ENCODE measurements at regions not wholly inside any gene's neighbourhood (a gene's known extent, or its start where the extent isn't known, plus 50 kb on each side); places are given as distances from the start of the nearest gene placed in this dataset.
A peak's percentile ranks its signal among the peaks of the same experiment; 100 is the strongest.

GRCh38 chr16:48892893-48893292 lies 282.9 kb upstream of the N4BP1 start:
- no peak for DNase-seq (ENCODE audit: low spot score)

- DNase-seq (ENCODE audit: low spot score), result no peak
Observed at GRCh38 chr16:48887646-48888210, 277.7 kb upstream of the N4BP1 start.

- DNase-seq (ENCODE audit: low spot score), result no peak
Observed at GRCh38 chr16:48885471-48885870, 275.5 kb upstream of the N4BP1 start.

- DNase-seq (ENCODE audit: low spot score), result no peak
Observed at GRCh38 chr16:48881272-48881671, 271.3 kb upstream of the N4BP1 start.

GRCh38 chr16:48879223-48880122 lies 269.5 kb upstream of the N4BP1 start:
- DNase-seq (ENCODE audit: low spot score), result no peak

- no peak for DNase-seq (ENCODE audit: low spot score)
Observed at GRCh38 chr16:48877946-48878345, 268.0 kb upstream of the N4BP1 start.

- no peak for DNase-seq (ENCODE audit: low spot score)
Observed at GRCh38 chr16:48870141-48870540, 260.2 kb upstream of the N4BP1 start.

GRCh38 chr16:48865520-48865919 lies 255.5 kb upstream of the N4BP1 start:
- DNase-seq (ENCODE audit: low spot score), result no peak

- no peak for DNase-seq (ENCODE audit: low spot score)
Observed at GRCh38 chr16:48864055-48864454, 254.1 kb upstream of the N4BP1 start.

GRCh38 chr16:48862087-48862532 lies 252.1 kb upstream of the N4BP1 start:
- peak; percentile 75 for DNase-seq (ENCODE audit: low spot score)

GRCh38 chr16:48860341-48860740 lies 250.4 kb upstream of the N4BP1 start:
- no peak for DNase-seq (ENCODE audit: low spot score)

GRCh38 chr16:48852951-48853350 lies 243.0 kb upstream of the N4BP1 start:
- no peak for DNase-seq (ENCODE audit: low spot score)

GRCh38 chr16:48852458-48852857 lies 242.5 kb upstream of the N4BP1 start:
- DNase-seq (ENCODE audit: low spot score), result no peak

- DNase-seq (ENCODE audit: low spot score), result no peak
Observed at GRCh38 chr16:48850097-48850770, 240.3 kb upstream of the N4BP1 start.

GRCh38 chr16:48846277-48846676 lies 236.3 kb upstream of the N4BP1 start:
- DNase-seq (ENCODE audit: low spot score), result no peak

- no peak for DNase-seq (ENCODE audit: low spot score)
Observed at GRCh38 chr16:48845261-48845660, 235.3 kb upstream of the N4BP1 start.

GRCh38 chr16:48838349-48838748 lies 228.4 kb upstream of the N4BP1 start:
- no peak for DNase-seq (ENCODE audit: low spot score)

GRCh38 chr16:48836636-48837035 lies 226.7 kb upstream of the N4BP1 start:
- DNase-seq (ENCODE audit: low spot score), result no peak

GRCh38 chr16:48836067-48836466 lies 226.1 kb upstream of the N4BP1 start:
- no peak for DNase-seq (ENCODE audit: low spot score)

GRCh38 chr16:48834576-48834975 lies 224.6 kb upstream of the N4BP1 start:
- DNase-seq (ENCODE audit: low spot score), result no peak

GRCh38 chr16:48833461-48833860 lies 223.5 kb upstream of the N4BP1 start:
- no peak for DNase-seq (ENCODE audit: low spot score)

- DNase-seq (ENCODE audit: low spot score), result no peak
Observed at GRCh38 chr16:48831076-48831722, 221.2 kb upstream of the N4BP1 start.

Data from AG08396 (cell line).